ENCODE measurements at regions not wholly inside any gene's neighbourhood (a gene's known extent, or its start where the extent isn't known, plus 50 kb on each side); places are given as distances from the start of the nearest gene placed in this dataset.

- no peak for TF ChIP-seq CTCF (conservative IDR thresholded peaks at IDR 0.05 in 1 of 2, IDR thresholded peaks at IDR 0.05 in 1 of 2; ENCODE audit: extremely low read depth in 1 of 2, insufficient read depth in 1 of 2, low read depth in 1 of 2, low read length in 2 of 2)
- TF ChIP-seq EZH2 (IDR thresholded peaks at IDR 0.05; ENCODE audit: borderline replicate concordance, low read length) = no peak
These were observed 53.2 kb upstream of the LSM14A start for GRCh38 chr19:34118879-34119748.
